Adrenal gland (tissue), 5 donors: ENCODE measurements at regions not wholly inside any gene's neighbourhood (a gene's known extent, or its start where the extent isn't known, plus 50 kb on each side); places are given as distances from the start of the nearest gene placed in this dataset.

Experiments
- CTCF ChIP-seq, 6 experiments: fragments of 450-650 bp in 4 of 6; fragments of 200-600 bp in 2 of 6; sonication (generic) in 1 of 6; IDR thresholded peaks; 1 replicate in 5 of 6; 2 replicates in 1 of 6; pipeline versions ENCODE4 v1.5.1 to v1.8.0; 2016 to 2021; ENCODE audit warnings: antibody characterized with exemption in 6 of 6, mild to moderate bottlenecking in 2 of 6, moderate library complexity in 1 of 6
- POLR2A ChIP-seq, 2 donors: fragments of 450-650 bp; IDR thresholded peaks; one replicate each; pipeline ENCODE4 v1.6.1; 2017; ENCODE audit warnings: antibody characterized with exemption in 2 of 2, mild to moderate bottlenecking in 2 of 2, moderate library complexity in 1 of 2
- donor health status: DM: no; HTN: no; CAD: no.

- TF ChIP-seq POLR2A (IDR thresholded peaks at IDR 0.05) (no peak), CTCF (IDR thresholded peaks at IDR 0.05) (no peak)
Observed at GRCh38 chr5:36356915-36357314, 55.2 kb upstream of the RANBP3L start.
